ENCODE measurements at regions not wholly inside any gene's neighbourhood (a gene's known extent, or its start where the extent isn't known, plus 50 kb on each side); places are given as distances from the start of the nearest gene placed in this dataset.

GRCh38 chr2:184357033-184357432 lies 241.3 kb upstream of the ZNF804A start:
- TF ChIP-seq EZH2 (IDR thresholded peaks at IDR 0.05; ENCODE audit: insufficient read depth, poor library complexity, severe bottlenecking) (no peak), EZH2phosphoT487 (IDR thresholded peaks at IDR 0.05; ENCODE audit: insufficient read depth, low read depth) (no peak)

All from GM23248 (cell line).